ENCODE measurements at regions not wholly inside any gene's neighbourhood (a gene's known extent, or its start where the extent isn't known, plus 50 kb on each side); places are given as distances from the start of the nearest gene placed in this dataset.
A peak's percentile ranks its signal among the peaks of the same experiment; 100 is the strongest.

- no peak for DNase-seq (ENCODE audit: low read depth, low spot score)
- H3K27ac ChIP-seq (ENCODE audit: low read depth, low read length): no peak overlapping the region
- H3K27me3 ChIP-seq (ENCODE audit: control insufficient read depth, insufficient read depth, low read length): no peaks in the 10 kb centered on the region
- TF ChIP-seq CTCF (IDR thresholded peaks at IDR 0.05; ENCODE audit: low read depth, low read length): peak; percentile 26; the same call in 1 of the 2 replicates
- H3K9me3 ChIP-seq (ENCODE audit: control insufficient read depth, insufficient read depth, low read length): peaks cover 4% of the 10 kb centered on the region; the same call in 1 of the 2 replicates
- H3K4me3 ChIP-seq (ENCODE audit: low read depth, low read length): no peak overlapping the region
- POLR2A ChIA-PET: no interaction called here
- CTCF ChIA-PET: interaction anchor here (1.1 to 1.5 kb wide), 3 partner anchors 11 to 220 kb away, joined by 3 to 4 read pairs (median 3); no protein-coding TSS in a partner anchor
These were observed 65.7 kb upstream of the FRMD4B start for GRCh38 chr3:69451594-69451993.

- H3K27ac ChIP-seq (ENCODE audit: low read depth, low read length): no peak overlapping the region
- ChIA-PET POLR2A (no interaction called here), CTCF (interaction anchor here (1.0 to 2.0 kb wide), 3 partner anchors 8 to 143 kb away, joined by 4 to 7 read pairs (median 4); no protein-coding TSS in a partner anchor)
- H3K27me3 ChIP-seq (ENCODE audit: control insufficient read depth, insufficient read depth, low read length): no peaks in the 10 kb centered on the region
- no peak for TF ChIP-seq CTCF (IDR thresholded peaks at IDR 0.05; ENCODE audit: low read depth, low read length)
- no peaks in the 10 kb centered on the region for H3K9me3 ChIP-seq (ENCODE audit: control insufficient read depth, insufficient read depth, low read length)
- H3K4me3 ChIP-seq (ENCODE audit: low read depth, low read length): no peak overlapping the region
- no peak for DNase-seq (ENCODE audit: low read depth, low spot score)
These were observed 63.0 kb upstream of the FRMD4B start for GRCh38 chr3:69448877-69449276.

- no peaks in the 10 kb centered on the region for H3K9me3 ChIP-seq (ENCODE audit: control insufficient read depth, insufficient read depth, low read length)
- ChIA-PET POLR2A (no interaction called here), CTCF (no interaction called here)
These were observed 60.6 kb upstream of the FRMD4B start for GRCh38 chr3:69446402-69447072.

GRCh38 chr3:69445498-69445897 lies 59.6 kb upstream of the FRMD4B start:
- DNase-seq (ENCODE audit: low read depth, low spot score): no peak
- Histone ChIP-seq H3K27ac (ENCODE audit: low read depth, low read length) (no peak overlapping the region), H3K27me3 (ENCODE audit: control insufficient read depth, insufficient read depth, low read length) (no peaks in the 10 kb centered on the region), H3K9me3 (ENCODE audit: control insufficient read depth, insufficient read depth, low read length) (no peaks in the 10 kb centered on the region), H3K4me3 (ENCODE audit: low read depth, low read length) (no peak overlapping the region; the same call in 1 of the 2 replicates)
- ChIA-PET CTCF (no interaction called here), POLR2A (interaction anchor here (1.6 kb wide), 1 partner anchor 12 kb away, joined by 4 read pairs; no protein-coding TSS in a partner anchor)
- no peak for TF ChIP-seq CTCF (IDR thresholded peaks at IDR 0.05; ENCODE audit: low read depth, low read length)

More at GRCh38 chr3:69446402-69447072, 60.6 kb upstream of the FRMD4B start:
- Histone ChIP-seq H3K27me3 (ENCODE audit: control insufficient read depth, insufficient read depth, low read length) (no peaks in the 10 kb centered on the region), H3K27ac (ENCODE audit: low read depth, low read length) (no peak overlapping the region), H3K4me3 (ENCODE audit: low read depth, low read length) (no peak overlapping the region)
- DNase-seq (ENCODE audit: low read depth, low spot score): no peak
- no peak for TF ChIP-seq CTCF (IDR thresholded peaks at IDR 0.05; ENCODE audit: low read depth, low read length)

GRCh38 chr3:69445024-69445423 lies 59.1 kb upstream of the FRMD4B start:
- H3K4me3 ChIP-seq (ENCODE audit: low read depth, low read length): peak overlapping the region; percentile 54
- TF ChIP-seq CTCF (IDR thresholded peaks at IDR 0.05; ENCODE audit: low read depth, low read length): no peak
- CTCF ChIA-PET: interaction anchor here (1.0 kb wide), 1 partner anchor 227 kb away, joined by 3 read pairs; no protein-coding TSS in a partner anchor
- H3K27me3 ChIP-seq (ENCODE audit: control insufficient read depth, insufficient read depth, low read length): no peaks in the 10 kb centered on the region
- no peak for DNase-seq (ENCODE audit: low read depth, low spot score)
- POLR2A ChIA-PET: interaction anchor here (1.6 kb wide), 1 partner anchor 11 kb away, joined by 4 read pairs; no protein-coding TSS in a partner anchor
- H3K27ac ChIP-seq (ENCODE audit: low read depth, low read length): no peak overlapping the region
- no peaks in the 10 kb centered on the region for H3K9me3 ChIP-seq (ENCODE audit: control insufficient read depth, insufficient read depth, low read length)

All from AG04450 (cell line).